Natural killer cell treated with Interleukin-12 subunit alpha and Interleukin-12 subunit beta and Interleukin-15 and Interleukin-18, amount 100 ng/mL, for 72 hours (primary cell): ENCODE measurements at regions not wholly inside any gene's neighbourhood (a gene's known extent, or its start where the extent isn't known, plus 50 kb on each side); places are given as distances from the start of the nearest gene placed in this dataset.
A peak's percentile ranks its signal among the peaks of the same experiment; 100 is the strongest.
"Not testable (repeated sequence)": the region's sequence is repeated elsewhere in the genome, so short reads cannot be mapped to it uniquely, and the experiment has no call there.

ENCODE experiments used
- ATAC-seq, 2 donors: fragments of 150-1000 bp; cut with Tn5 transposase in 1 of 2; sonication (Bioruptor Pico), chemical (Tn5 transposase) in 1 of 2; 2 replicates each; pipeline ENCODE4 v1.10.0; 2021
- DNase-seq: peaks from one replicate; pipeline ENCODE4 v3.0.0; 2022; ENCODE audit warnings: low spot score
- H3K27ac Mint-ChIP-seq, 2 donors: 1 replicate in 1 of 2; 2 replicates in 1 of 2; pipeline ENCODE4 v1.8.0; 2022; ENCODE audit warnings: mixed read lengths in 2 of 2, mild to moderate bottlenecking in 1 of 2, moderate library complexity in 1 of 2
- H3K27me3 Mint-ChIP-seq, 2 donors: 1 replicate in 1 of 2; 2 replicates in 1 of 2; pipeline ENCODE4 v1.8.0; 2022; ENCODE audit warnings: mixed read lengths in 2 of 2
- H3K36me3 Mint-ChIP-seq: one replicate; pipeline ENCODE4 v1.8.0; 2022; ENCODE audit warnings: mixed read lengths
- H3K4me1 Mint-ChIP-seq, 2 donors: 1 replicate in 1 of 2; 2 replicates in 1 of 2; pipeline ENCODE4 v1.8.0; 2022; ENCODE audit warnings: low read depth in 2 of 2, mixed read lengths in 2 of 2, mild to moderate bottlenecking in 1 of 2
- H3K4me3 Mint-ChIP-seq: one replicate; pipeline ENCODE4 v1.8.0; 2022; ENCODE audit warnings: mixed read lengths
- H3K9me3 Mint-ChIP-seq: 2 replicates; pipeline ENCODE4 v1.8.0; 2022; ENCODE audit warnings: mixed read lengths

DNA sequence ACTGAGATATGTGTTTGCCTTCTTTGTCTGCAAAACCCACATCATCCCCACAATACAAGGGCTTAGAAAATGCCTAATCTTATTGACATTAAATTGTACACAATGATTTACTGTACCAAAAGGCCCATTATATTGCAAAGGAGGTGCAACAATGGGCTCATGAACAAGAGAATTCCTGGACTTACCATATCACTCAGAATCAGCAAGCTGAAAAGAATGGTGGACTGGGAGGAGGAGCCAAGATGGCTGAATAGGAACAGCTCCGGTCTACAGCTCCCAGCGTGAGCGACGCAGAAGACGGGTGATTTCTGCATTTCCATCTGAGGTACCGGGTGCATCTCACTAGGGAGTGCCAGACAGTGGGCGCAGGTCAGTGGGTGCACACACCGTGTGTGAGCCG is 119.9 kb downstream of the OR13H1 start:
- H3K4me3 Mint-ChIP-seq, H3K27ac Mint-ChIP-seq: not testable (repeated sequence)

DNA sequence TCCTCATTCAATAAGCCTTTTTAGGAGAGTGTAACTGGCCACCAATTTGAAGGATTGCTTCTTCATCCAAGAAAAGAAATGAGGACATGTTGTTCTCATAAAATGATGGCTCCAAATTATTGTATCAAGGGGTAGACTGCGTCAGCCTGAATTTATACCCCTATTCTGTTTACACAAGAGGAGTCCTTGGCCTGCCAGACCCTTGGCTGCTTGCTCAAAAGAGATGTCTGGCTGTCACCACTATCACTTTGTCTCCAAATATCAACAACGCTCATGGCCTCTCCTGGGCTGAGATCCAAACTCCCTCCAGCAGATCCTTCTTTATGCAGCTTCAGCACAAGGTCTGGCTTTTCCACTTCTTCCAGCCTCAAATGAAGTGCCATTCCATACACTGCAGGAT is 127.9 kb downstream of the OR13H1 start:
- H3K4me1 Mint-ChIP-seq: no peaks in the 10 kb centered on the region
- DNase-seq: no peak
- no peak overlapping the region for H3K4me3 Mint-ChIP-seq
- no peak overlapping the region for H3K27ac Mint-ChIP-seq
- H3K9me3 Mint-ChIP-seq: no peaks in the 10 kb centered on the region
- no peak for ATAC-seq
- H3K36me3 Mint-ChIP-seq: no peaks in the 10 kb centered on the region
- H3K27me3 Mint-ChIP-seq: peaks cover 0 to 8% of the 10 kb centered on the region in 2 donors

More for the DNA sequence above, 119.9 kb downstream of the OR13H1 start:
- not testable (repeated sequence) for H3K4me1 Mint-ChIP-seq, DNase-seq, H3K9me3 Mint-ChIP-seq, ATAC-seq, H3K36me3 Mint-ChIP-seq
- H3K27me3 Mint-ChIP-seq: peaks cover 9 to 15% of the 10 kb centered on the region in 2 donors

DNA sequence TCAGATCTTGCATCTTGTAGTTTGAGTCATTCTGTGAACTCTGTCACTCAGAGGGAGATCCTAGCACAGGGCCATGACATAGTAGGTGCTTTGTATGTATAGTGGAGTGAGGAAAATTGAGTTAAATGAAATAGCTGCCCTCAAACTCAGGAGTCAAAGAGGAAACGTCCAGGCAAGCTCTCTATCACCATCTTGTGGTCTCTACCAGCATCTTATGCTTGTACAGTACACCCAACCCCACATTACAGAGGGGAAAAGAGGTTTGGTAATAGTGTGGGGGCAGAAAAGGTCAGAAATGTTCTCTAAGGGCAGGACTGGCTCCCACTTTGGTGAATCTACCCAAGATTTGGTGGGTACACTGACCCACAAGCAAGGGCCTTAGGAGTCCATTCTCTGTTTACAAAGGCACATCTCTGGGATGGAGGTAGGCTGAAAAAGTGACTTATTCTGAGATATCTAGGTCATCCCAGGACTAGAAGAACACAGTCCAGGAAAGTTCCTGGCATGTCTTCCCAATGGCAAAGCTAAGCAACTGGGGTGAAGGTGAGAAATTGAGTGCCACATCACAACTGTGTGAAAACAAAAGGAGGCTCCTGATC is 131.8 kb downstream of the OR13H1 start:
- ATAC-seq: no peak
- no peaks in the 10 kb centered on the region for H3K9me3 Mint-ChIP-seq
- DNase-seq: no peak

DNA sequence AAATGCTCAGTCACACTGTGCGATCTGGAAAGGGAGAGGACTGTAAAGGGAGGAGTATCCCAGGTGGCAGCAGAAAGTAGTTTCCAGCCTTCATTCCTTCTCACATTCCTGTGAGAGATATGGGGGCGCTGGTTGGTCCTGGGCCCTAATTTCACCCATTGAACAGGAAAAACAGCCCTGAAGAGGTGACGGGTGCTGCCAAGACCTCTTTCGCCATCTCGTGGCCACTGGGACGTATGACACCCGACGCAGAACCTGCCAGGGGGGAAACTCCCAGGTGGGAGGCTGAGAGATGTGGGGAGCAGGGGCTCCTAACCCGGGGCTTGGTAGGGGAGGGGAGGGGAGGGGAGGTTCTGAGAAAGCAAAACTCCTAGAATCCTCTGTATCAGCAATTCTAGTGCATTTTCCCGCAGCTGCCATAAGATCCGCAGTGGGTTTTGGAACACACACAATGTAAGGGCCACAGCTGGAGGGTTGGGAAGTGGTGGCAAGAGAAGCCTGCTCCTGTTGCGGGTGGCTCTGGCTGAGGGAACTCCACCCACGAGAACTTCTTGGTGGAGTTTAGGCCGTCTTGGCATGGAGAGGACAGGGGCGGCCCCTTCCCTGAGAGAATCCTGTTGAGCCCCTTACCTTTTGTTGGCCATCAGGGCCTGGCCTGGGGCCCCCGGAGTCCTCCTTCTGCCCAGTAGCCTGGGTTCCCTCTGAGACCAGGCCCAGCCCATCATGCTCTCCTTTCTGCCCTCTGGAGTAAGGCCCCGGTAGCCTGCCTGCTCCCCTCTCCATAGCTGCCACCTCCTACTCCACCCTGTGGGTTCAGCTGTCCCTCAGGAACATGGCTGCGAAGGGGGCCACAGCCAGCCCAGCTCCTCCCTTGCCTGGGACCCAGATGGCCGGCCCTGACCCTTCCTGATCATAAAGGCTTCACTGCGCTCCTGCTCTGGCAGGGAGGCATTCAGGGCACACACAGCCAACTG is 134.1 kb downstream of the OR13H1 start:
- peak; percentile 38 to 50 for ATAC-seq

More for the DNA sequence above, 131.8 kb downstream of the OR13H1 start:
- Mint-ChIP-seq H3K4me3 (no peak overlapping the region), H3K36me3 (no peaks in the 10 kb centered on the region), H3K27me3 (peaks cover 0 to 13% of the 10 kb centered on the region in 2 donors), H3K27ac (no peak overlapping the region), H3K4me1 (no peaks in the 10 kb centered on the region)

DNA sequence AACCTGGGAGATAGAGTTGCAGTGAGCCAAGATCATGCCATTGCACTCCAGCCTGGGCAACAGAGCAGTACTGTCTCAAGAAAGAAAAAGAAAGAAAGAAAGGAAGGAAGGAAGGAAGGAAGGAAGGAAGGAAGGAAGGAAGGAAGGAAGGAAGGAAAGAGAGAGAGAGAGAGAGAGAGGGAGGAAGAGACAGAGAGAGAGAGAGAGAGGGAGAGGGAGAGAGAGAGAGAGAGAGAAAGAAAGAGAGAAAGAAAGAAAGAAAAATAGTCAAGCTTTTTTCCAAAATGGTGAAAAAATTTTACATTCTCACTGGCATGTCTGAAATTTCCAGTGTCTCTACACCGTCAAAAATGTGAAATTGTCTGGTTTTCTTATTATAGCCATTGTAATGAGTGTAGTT is 138.9 kb downstream of the OR13H1 start:
- not testable (repeated sequence) for ATAC-seq, H3K4me1 Mint-ChIP-seq, H3K27ac Mint-ChIP-seq, H3K36me3 Mint-ChIP-seq, DNase-seq, H3K9me3 Mint-ChIP-seq, H3K4me3 Mint-ChIP-seq
- peaks cover 0 to 17% of the 10 kb centered on the region in 2 donors for H3K27me3 Mint-ChIP-seq

More for the DNA sequence above, 134.1 kb downstream of the OR13H1 start:
- no peak overlapping the region for H3K4me3 Mint-ChIP-seq
- no peaks in the 10 kb centered on the region for H3K9me3 Mint-ChIP-seq
- H3K27me3 Mint-ChIP-seq: peaks cover 0 to 13% of the 10 kb centered on the region in 2 donors
- no peak overlapping the region for H3K27ac Mint-ChIP-seq
- H3K4me1 Mint-ChIP-seq: no peaks in the 10 kb centered on the region
- H3K36me3 Mint-ChIP-seq: no peaks in the 10 kb centered on the region
- DNase-seq: peak; percentile 64

DNA sequence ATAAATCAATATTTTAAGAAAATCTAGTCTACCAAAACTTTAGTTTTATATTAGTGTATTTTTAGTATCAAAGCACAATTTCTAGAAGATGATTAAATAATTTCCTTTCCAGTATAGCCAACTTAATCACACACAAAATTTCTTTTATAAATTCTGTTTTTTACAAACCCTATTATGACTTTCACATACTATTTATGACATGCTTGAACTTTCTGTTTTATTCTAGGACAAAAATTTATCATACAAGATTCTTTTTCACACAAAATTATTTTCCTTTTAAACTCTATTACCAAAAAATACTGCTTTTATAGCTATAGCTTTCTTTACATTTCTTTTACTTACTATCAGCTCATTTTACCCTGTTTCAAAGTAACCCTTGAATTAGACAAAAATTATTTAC is 149.5 kb downstream of the OR13H1 start:
- Mint-ChIP-seq H3K27ac (no peak overlapping the region), H3K27me3 (peaks cover 0 to 2% of the 10 kb centered on the region in 2 donors), H3K4me1 (peaks cover 0 to 4% of the 10 kb centered on the region in 2 donors), H3K4me3 (no peak overlapping the region), H3K36me3 (no peaks in the 10 kb centered on the region), H3K9me3 (no peaks in the 10 kb centered on the region)
- DNase-seq (no peak), ATAC-seq (no peak)

DNA sequence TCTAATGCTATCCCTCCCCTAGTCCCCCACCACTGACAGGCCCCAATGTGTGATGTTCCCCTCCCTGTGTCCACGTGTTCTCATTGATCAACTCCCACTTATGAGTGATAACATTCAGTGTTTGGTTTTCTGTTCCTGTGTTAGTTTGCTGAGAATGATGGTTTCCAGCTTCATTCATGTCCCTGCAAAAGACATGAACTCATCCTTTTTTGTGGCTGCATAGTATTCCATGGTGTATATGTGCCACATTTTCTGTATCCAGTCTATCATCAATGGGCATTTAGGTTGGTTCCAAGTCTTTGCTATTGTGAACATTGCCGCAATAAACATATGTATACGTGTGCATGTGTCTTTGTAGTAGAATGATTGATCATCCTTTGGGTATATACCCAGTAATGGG is 153.1 kb downstream of the OR13H1 start:
- not testable (repeated sequence) for DNase-seq, H3K27me3 Mint-ChIP-seq, H3K27ac Mint-ChIP-seq, H3K4me3 Mint-ChIP-seq, H3K36me3 Mint-ChIP-seq, ATAC-seq, H3K4me1 Mint-ChIP-seq, H3K9me3 Mint-ChIP-seq

DNA sequence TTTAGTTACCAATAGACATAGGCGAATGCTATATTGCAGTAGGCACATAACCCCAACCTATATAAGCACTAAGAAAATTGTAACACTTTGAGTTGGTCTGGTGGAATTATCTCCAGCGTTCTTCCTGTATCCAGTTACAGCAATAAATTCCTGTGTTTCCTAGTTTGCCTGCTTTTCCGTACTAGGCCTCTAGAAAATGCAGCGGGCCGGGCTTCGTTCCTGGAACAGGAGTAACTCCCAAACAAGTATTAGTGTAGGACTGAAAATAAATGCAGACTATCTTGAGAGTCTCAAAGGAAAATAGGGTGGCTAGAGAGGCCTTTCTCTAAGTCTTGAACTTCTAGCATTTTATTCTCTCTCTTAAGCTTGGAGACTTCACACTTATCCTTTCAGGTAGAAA is 159.8 kb downstream of the OR13H1 start:
- Mint-ChIP-seq H3K4me3 (no peak overlapping the region), H3K4me1 (no peaks in the 10 kb centered on the region), H3K27me3 (no peaks in the 10 kb centered on the region), H3K9me3 (no peaks in the 10 kb centered on the region), H3K27ac (peak overlapping the region in 1 of 2 donors; percentile 34), H3K36me3 (no peaks in the 10 kb centered on the region)
- ATAC-seq: no peak
- DNase-seq: no peak

DNA sequence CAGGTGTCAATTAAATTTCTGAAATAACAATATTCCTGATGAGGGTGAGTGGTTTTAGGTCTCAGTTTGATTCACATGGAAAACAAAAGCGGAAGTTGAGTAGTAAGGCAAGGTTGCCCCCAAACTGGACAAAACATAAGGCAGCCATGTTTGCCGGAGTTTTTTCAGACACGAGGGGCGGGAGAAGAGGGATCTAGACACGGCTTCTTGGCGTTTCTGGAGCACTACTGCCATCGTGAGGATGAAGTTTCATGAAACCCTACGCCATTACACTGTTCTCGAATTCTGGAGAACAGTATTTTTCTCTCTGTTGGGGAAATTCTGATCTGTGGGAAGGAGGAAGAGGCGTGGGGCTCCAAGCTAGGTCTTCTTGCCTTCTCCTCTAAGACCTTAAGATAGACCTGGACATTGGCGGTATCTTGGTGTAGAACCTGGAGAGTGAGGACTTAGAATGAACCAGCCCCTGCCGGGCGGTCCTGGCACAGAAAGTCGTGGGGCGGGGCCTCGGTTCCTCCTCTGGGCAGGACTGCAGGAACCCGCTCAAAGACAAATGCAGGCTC is 160.3 kb downstream of the OR13H1 start:
- H3K36me3 Mint-ChIP-seq: no peaks in the 10 kb centered on the region
- H3K4me3 Mint-ChIP-seq: no peak overlapping the region
- H3K27ac Mint-ChIP-seq: peak overlapping the region in 1 of 2 donors; percentile 34
- ATAC-seq: peak in 1 of 2 donors; percentile 86
- DNase-seq: peak; percentile 76
- H3K4me1 Mint-ChIP-seq: no peaks in the 10 kb centered on the region
- no peaks in the 10 kb centered on the region for H3K9me3 Mint-ChIP-seq
- H3K27me3 Mint-ChIP-seq: no peaks in the 10 kb centered on the region

DNA sequence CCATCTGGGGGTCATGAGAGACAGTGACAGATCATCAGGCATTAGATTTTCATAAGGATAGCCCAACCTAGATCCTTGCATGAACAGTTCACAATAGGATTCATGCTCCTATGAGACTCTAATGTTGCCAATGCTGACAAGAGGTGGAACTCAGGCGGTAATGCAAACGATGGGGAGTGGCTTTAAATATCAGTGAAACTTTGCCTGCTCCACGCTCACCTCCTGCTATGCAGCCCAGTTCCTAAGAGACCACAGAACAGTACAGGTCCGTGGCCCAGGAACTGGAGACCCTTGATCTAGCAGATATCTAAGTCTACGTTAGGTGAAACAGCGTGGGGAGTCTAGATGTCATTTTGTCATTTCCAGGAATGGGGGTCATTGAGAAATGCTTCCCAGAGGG is 165.7 kb downstream of the OR13H1 start:
- no peaks in the 10 kb centered on the region for H3K27me3 Mint-ChIP-seq
- no peak for DNase-seq
- no peak overlapping the region for H3K4me3 Mint-ChIP-seq
- no peak for ATAC-seq
- no peaks in the 10 kb centered on the region for H3K36me3 Mint-ChIP-seq
- no peaks in the 10 kb centered on the region for H3K4me1 Mint-ChIP-seq
- H3K27ac Mint-ChIP-seq: no peak overlapping the region
- H3K9me3 Mint-ChIP-seq: no peaks in the 10 kb centered on the region

DNA sequence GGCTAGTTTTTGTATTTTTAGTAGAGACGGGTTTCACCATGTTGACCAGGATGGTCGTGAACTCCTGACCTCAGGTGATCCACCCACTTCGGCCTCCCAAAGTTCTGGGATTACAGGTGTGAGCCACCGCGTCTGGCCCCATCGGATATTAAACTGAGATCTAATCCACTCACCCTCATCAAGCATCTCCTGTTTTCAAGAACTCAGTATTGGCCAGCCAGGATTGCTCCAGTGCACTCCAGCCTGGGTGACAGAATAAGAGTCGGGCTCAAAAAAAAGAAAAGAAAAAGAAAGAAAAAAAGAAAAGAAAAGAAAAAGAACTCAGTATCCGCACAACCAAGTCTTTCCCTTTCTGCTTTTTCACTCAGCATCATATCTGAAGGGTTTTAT is 167.6 kb downstream of the OR13H1 start:
- Mint-ChIP-seq H3K4me3 (no peak overlapping the region), H3K36me3 (no peaks in the 10 kb centered on the region), H3K9me3 (no peaks in the 10 kb centered on the region), H3K27ac (peak overlapping the region in 1 of 2 donors; percentile 52), H3K27me3 (no peaks in the 10 kb centered on the region), H3K4me1 (no peaks in the 10 kb centered on the region)
- ATAC-seq (no peak), DNase-seq (no peak)

DNA sequence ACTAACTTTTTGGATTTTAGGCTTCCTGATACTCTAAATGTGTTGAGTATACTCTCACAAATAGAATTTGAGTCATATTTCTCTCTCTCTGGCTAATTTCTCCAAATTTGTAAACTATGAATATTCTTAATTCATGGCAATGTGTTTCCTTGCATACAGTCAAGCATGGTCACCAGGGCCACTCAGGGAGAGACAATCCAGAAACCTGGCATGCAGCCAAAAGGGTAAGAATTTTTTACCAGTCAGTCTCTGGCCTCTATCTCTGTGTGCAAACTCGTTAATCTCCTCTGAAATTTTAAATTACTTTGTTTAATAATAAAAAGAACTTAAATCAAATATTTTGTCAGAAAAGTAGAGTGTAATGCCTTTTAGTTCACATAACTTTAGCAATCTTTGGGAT is 179.8 kb downstream of the OR13H1 start:
- no peak overlapping the region for H3K27ac Mint-ChIP-seq
- H3K4me1 Mint-ChIP-seq: peaks cover 0 to 7% of the 10 kb centered on the region in 2 donors

DNA sequence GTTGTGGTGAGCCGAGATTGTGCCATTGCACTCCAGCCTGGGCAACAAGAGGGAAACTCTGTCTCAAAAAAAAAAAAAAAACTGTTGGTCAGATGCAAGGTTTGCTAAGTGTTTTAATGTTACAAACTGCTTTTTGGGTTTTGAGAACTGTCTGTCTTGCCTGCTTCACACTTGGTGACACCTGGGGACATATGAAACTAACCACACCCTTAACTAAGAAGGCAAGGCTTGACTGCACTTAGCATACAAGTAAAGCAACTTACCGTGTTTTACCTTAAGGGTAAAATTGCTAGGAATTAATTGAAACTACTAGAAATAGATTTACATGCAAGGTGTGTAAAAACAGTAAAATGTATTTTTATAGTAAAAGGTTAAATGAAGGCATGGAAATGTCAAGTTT is 180.4 kb downstream of the OR13H1 start:
- Mint-ChIP-seq H3K27ac (no peak overlapping the region), H3K4me1 (peaks cover 0 to 11% of the 10 kb centered on the region in 2 donors), H3K4me3 (no peak overlapping the region), H3K36me3 (no peaks in the 10 kb centered on the region), H3K27me3 (peaks cover 0 to 7% of the 10 kb centered on the region in 2 donors), H3K9me3 (peaks cover 3% of the 10 kb centered on the region)
- ATAC-seq: no peak
- no peak for DNase-seq

More for the DNA sequence above, 179.8 kb downstream of the OR13H1 start:
- Mint-ChIP-seq H3K9me3 (peaks cover 3% of the 10 kb centered on the region), H3K4me3 (no peak overlapping the region), H3K36me3 (no peaks in the 10 kb centered on the region), H3K27me3 (peaks cover 0 to 7% of the 10 kb centered on the region in 2 donors)
- ATAC-seq: no peak
- DNase-seq: no peak
